Mucosa of descending colon (tissue), 3 donors: ENCODE measurements at regions not wholly inside any gene's neighbourhood (a gene's known extent, or its start where the extent isn't known, plus 50 kb on each side); places are given as distances from the start of the nearest gene placed in this dataset.

Experiments used
- ATAC-seq: fragments of 200-7000 bp; cut with Tn5 transposase; one replicate; pipeline ENCODE4 v1.9.1; 2020; ENCODE audit warnings: mild to moderate bottlenecking, moderate library complexity
- DNase-seq, 3 donors: peaks; one replicate each; pipeline ENCODE4 v3.0.0-alpha.2; 2020
- H3K36me3 ChIP-seq: fragments of 200-600 bp; one replicate; pipeline ENCODE4 v1.8.0; 2021; ENCODE audit warnings: low read depth, mild to moderate bottlenecking
- H3K4me1 ChIP-seq: fragments of 200-600 bp; one replicate; pipeline ENCODE4 v1.8.0; 2021; ENCODE audit warnings: low read depth, mild to moderate bottlenecking
- H3K4me3 ChIP-seq: fragments of 200-600 bp; one replicate; pipeline ENCODE4 v1.8.0; 2021; ENCODE audit warnings: mild to moderate bottlenecking
- H3K9me3 ChIP-seq: fragments of 200-600 bp; one replicate; pipeline ENCODE4 v1.8.0; 2021; ENCODE audit warnings: mild to moderate bottlenecking
- CTCF ChIP-seq: fragments of 200-600 bp; IDR thresholded peaks from one replicate; pipeline ENCODE4 v1.8.0; 2022; ENCODE audit warnings: antibody characterized with exemption, mild to moderate bottlenecking
- intact Hi-C, 2 donors: fragments of 100-400 bp; cut with DNase I in 1 of 2; cut with micrococcal nuclease in 1 of 2; formaldehyde crosslinking; loops; one replicate each; pipeline versions ENCODE4 v1.11.0 to v1.11.1; 2022; cut with DNase I, micrococcal nuclease
- donor health status: DM: no; HTN: no; CAD: no; lungs with moderate emphysema.
- donor health status: DM: no; HTN: no; CAD: no.
- donor health status: DM: no; HTN: yes; CAD: no.

- Histone ChIP-seq H3K9me3 (peaks cover 6% of the 10 kb centered on the region), H3K36me3 (no peaks in the 10 kb centered on the region), H3K4me3 (no peak overlapping the region), H3K4me1 (peaks cover 7% of the 10 kb centered on the region)
- intact Hi-C loops, result no loop called here
- DNase-seq, result peak in 2 of 3 donors; percentile 66 to 73
- TF ChIP-seq CTCF, result no peak
- no peak for ATAC-seq
Observed at GRCh38 chr4:22573198-22573597, 57.3 kb upstream of the ADGRA3 start.

- no peak for TF ChIP-seq CTCF
Observed at GRCh38 chr4:22573641-22574040, 57.8 kb upstream of the ADGRA3 start.

GRCh38 chr4:22574424-22574823, 58.6 kb upstream of the ADGRA3 start:
- DNase-seq (no peak), ATAC-seq (no peak)
- Histone ChIP-seq H3K9me3 (peaks cover 3% of the 10 kb centered on the region), H3K4me3 (no peak overlapping the region), H3K36me3 (no peaks in the 10 kb centered on the region), H3K4me1 (peaks cover 7% of the 10 kb centered on the region)
- TF ChIP-seq CTCF, result no peak
- intact Hi-C loops, result no loop called here

More at GRCh38 chr4:22573641-22574040, 57.8 kb upstream of the ADGRA3 start:
- H3K36me3 ChIP-seq, result no peaks in the 10 kb centered on the region
- ATAC-seq (no peak), DNase-seq (no peak)
- peaks cover 6% of the 10 kb centered on the region for H3K9me3 ChIP-seq
- H3K4me3 ChIP-seq, result no peak overlapping the region
- intact Hi-C loops, result no loop called here
- peaks cover 7% of the 10 kb centered on the region for H3K4me1 ChIP-seq

- no peaks in the 10 kb centered on the region for H3K9me3 ChIP-seq
- DNase-seq (no peak), ATAC-seq (peak; percentile 45)
- intact Hi-C loops, result no loop called here
- no peak for TF ChIP-seq CTCF
- no peaks in the 10 kb centered on the region for H3K36me3 ChIP-seq
- no peak overlapping the region for H3K4me3 ChIP-seq
- peaks cover 7% of the 10 kb centered on the region for H3K4me1 ChIP-seq
Observed at GRCh38 chr4:22574880-22575279, 59.0 kb upstream of the ADGRA3 start.

- Histone ChIP-seq H3K4me1 (no peaks in the 10 kb centered on the region), H3K4me3 (no peak overlapping the region), H3K36me3 (no peaks in the 10 kb centered on the region), H3K9me3 (no peaks in the 10 kb centered on the region)
- DNase-seq (no peak), ATAC-seq (no peak)
- TF ChIP-seq CTCF, result no peak
- intact Hi-C loops, result no loop called here
Observed at GRCh38 chr4:22587253-22587652, 71.4 kb upstream of the ADGRA3 start.

GRCh38 chr4:22593933-22594332, 78.1 kb upstream of the ADGRA3 start:
- Histone ChIP-seq H3K9me3 (no peaks in the 10 kb centered on the region), H3K36me3 (no peaks in the 10 kb centered on the region), H3K4me1 (no peaks in the 10 kb centered on the region), H3K4me3 (no peak overlapping the region)
- TF ChIP-seq CTCF, result no peak
- intact Hi-C loops, result no loop called here
- DNase-seq (no peak), ATAC-seq (no peak)
